GM19438 (cell line): ENCODE measurements at regions not wholly inside any gene's neighbourhood (a gene's known extent, or its start where the extent isn't known, plus 50 kb on each side); places are given as distances from the start of the nearest gene placed in this dataset.

Experiments used
- ATAC-seq: cut with Tn5 transposase; IDR thresholded peaks from one replicate; pipeline ENCODE4 v1.9.1; 2021; ENCODE audit warnings: low read depth; ENCODE audit not compliant: unreplicated experiment

- no peak for ATAC-seq
Measured at GRCh38 chr10:104574838-104575237, 66.3 kb upstream of the SORCS3 start.

GRCh38 chr10:104576611-104577010 is 64.5 kb upstream of the SORCS3 start:
- ATAC-seq: no peak

- ATAC-seq: no peak
Measured at GRCh38 chr10:104577163-104577562, 63.9 kb upstream of the SORCS3 start.

GRCh38 chr10:104577861-104578521 is 63.1 kb upstream of the SORCS3 start:
- ATAC-seq: no peak

GRCh38 chr10:104578671-104579070 is 62.4 kb upstream of the SORCS3 start:
- ATAC-seq: no peak

DNA sequence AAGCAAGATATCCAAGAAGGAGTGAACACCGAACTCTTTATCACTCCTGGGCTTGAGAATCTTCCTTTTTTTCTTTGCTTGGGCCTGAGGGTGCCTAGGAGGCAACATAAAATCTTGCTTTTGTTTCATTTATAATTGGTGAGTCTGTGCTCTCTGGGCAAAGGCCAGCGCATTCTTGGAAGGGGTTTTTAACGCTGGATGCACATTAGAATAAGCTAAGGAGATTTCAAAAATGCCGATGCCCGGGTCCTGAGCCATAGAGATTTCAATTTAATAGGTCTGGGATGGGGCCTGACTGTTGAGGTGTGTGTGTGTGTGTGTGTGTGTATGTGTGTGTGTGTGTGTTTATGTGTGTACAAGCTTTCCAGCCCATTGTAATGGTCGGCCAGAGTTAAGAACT is 62.0 kb upstream of the SORCS3 start:
- no peak for ATAC-seq

DNA sequence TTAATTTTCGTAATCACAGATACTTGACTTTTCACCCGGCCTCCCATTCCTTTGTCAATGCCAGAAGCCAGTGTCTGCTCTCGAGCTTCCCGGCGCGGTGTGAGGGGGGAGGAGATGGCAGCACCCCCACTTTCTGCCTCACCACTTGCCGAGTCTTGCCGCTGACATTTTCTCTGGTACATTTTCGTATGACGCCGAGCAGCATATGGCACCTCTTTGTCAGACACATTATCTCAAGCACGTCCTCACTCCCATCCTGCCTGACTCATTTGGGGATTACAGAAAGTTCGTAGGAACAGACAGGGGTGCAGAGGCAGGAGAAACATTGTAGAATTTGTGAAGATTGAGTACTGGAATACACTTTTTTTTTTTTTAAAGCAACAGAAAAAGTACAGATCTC is 60.8 kb upstream of the SORCS3 start:
- ATAC-seq: no peak

DNA sequence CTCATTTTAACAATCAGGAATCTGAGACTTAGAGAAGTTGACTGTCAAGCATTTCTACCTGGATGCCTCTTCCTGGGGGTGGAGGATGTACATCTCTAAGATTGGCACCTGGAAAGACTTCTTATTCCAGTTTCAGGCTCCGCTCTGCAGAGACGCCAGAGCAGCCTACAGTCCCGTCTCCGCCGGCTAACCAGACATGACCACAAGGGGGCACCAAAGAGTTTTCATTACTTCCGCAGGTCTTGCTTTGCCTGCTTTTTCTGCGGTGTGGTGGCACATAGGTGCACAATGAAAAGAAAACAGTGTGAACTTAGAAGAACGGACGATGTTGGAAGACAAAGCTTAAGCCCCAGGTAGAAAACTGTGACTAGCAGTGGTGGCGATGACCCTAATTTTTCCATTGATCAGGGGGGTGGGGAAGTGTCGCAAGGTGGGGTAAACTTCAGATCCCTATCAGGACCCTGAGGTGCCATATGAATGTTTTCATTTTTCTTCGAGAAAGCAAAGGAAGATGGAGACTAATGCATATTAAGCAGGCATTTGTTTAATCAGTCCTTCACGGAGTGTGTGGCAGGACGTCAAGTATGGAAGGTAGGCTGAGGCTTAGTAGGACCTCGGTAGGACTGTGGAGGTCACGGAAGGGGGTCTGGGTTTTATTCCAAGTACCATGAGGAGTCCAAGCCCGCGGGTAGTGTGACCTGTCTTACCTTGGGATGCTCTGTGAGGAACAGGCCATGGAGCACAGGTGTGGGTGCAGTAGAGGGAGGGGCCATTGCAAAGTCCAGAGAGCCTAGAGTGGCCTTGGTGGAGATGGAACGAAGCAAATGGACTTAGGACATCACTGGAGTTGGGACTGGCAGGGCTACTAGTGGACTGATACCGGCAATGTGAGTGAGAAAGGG is 60.1 kb upstream of the SORCS3 start:
- ATAC-seq: peak; percentile 81

DNA sequence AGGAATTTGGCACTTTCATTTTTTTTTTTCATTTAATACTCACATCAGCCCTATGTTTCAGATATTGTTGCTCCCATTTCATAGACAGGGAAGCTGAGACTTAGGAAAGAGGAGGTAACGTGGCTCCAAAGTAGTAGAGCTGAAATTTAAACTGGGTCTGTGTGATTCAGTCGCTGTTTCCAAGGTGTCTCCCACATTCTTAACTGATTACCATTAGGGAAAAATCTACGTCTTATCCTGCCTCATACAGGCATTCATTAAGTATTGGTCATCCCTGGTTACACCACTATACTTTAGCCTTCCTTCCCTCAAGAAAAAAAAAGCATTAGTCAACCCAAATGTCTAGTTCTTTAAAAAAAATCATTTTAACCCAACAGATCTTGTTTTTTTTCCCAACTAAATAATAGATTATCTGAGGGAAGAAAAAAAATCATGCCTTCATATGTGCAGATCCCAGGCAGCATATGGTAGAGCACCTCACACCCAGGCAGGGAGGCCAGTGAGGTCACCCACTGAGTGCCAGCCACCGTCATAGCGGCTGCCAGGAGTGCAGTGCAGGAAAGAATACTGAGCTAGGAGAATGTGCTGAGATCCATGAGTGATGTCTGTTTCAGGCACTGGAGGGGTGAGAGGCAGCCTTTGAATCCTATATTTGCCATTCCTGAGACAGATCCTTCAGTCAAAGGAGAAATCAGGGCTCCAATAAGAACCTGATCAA is 59.0 kb upstream of the SORCS3 start:
- no peak for ATAC-seq

DNA sequence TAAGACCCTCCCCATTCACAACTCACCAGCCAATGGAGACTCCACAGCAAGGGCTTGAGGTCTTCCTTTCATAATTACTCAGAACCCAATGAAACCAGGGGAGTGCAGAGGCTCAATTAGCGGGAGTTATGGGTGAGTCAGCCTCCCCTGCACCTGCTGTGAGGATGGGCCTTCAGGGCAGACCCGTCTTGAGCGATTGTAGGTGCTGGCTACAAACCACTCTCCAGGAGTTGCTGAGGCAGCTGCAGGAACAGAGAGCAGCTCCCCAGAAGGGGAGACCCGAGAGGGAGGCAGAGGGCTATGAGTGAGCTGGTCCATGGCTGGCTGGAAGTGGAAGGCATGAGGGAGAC is 58.5 kb upstream of the SORCS3 start:
- ATAC-seq: no peak

DNA sequence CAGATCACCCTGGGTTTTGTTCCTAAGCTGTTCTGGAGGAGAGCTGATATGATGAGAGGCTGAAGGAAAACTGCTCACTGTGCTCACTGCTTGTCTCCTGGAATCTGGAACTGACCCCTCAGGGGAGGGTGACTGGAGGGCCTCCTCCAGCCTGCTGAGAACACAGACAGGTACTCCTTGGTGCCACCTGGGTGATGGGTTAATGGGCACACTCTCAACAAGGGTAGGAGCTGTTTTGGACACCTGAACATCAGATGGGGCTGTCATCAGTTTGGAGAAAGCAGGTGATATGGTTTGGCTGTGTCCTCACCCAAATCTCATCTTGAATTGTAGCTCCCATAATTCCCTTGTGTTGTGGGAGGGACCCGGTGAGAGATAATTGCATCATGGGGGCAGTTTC is 58.1 kb upstream of the SORCS3 start:
- ATAC-seq: no peak

- no peak for ATAC-seq
Measured at GRCh38 chr10:104584541-104584940, 56.5 kb upstream of the SORCS3 start.

DNA sequence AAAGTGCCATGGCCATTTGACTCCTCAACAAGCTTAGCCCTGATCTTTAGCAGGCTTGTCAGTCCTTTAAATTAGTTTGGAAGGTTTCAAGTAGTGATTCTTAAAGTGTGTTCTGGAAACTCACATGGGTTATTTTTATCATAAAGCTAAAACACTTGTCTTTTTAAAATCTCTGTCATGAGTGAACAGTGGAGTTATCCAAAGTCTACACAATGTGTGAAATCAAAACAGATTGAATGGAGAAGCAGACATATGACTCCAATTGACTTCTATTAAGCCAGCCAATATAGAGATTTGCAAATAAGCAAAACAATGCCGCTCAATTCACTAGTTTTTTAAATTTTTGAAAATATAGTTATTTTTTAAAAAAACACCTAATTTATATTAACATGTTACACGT is 53.3 kb upstream of the SORCS3 start:
- ATAC-seq: no peak

DNA sequence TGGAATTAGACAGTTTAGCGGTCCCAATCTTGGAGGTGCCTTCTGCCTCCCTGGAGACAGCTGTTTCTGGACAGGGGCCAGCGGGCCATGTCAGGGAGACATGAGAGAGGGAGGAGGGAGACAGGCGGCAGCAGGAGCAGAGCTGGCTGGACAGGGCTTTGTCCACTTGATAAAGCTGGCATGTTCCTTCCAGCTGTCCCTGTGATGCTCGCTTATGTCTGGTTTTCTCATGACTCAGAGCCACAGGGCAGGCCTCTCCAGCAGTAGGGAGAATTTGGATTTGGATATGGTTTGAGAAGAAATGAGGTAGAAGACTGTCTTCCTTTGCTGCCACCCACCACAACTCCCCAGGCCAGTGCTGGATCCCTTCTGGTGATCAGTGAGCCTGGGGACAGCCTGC is 51.7 kb upstream of the SORCS3 start:
- ATAC-seq: no peak

GRCh38 chr10:104589871-104590270 is 51.2 kb upstream of the SORCS3 start:
- no peak for ATAC-seq
